CD14-positive monocyte (primary cell): ENCODE measurements at regions not wholly inside any gene's neighbourhood (a gene's known extent, or its start where the extent isn't known, plus 50 kb on each side); places are given as distances from the start of the nearest gene placed in this dataset.

Experiments used
- DNase-seq, 3 donors: peaks; one replicate each; pipeline ENCODE4 v3.0.0-alpha.2; 2011 to 2022
- H2AFZ ChIP-seq: 2 replicates; pipeline ENCODE4 v1.6.0; 2012; ENCODE audit warnings: mild to moderate bottlenecking, low read depth, low read length, inconsistent platforms; ENCODE audit not compliant: insufficient read depth, poor library complexity, severe bottlenecking
- H3K27ac ChIP-seq, 2 donors: 1 replicate in 1 of 2; 2 replicates in 1 of 2; pipeline ENCODE4 v1.5.1; 2012 to 2013; ENCODE audit warnings: low read length in 2 of 2, control low read depth in 1 of 2, inconsistent platforms in 1 of 2, low read depth in 1 of 2, mild to moderate bottlenecking in 1 of 2
- H3K27me3 ChIP-seq, 2 donors: one replicate each; pipeline versions ENCODE4 v1.6.0 to v1.6.1; 2011 to 2013; ENCODE audit warnings: low read length in 2 of 2; ENCODE audit not compliant: control insufficient read depth in 2 of 2, insufficient read depth in 2 of 2
- H3K36me3 ChIP-seq, 2 donors: replicated peaks in 1 of 2; 1 replicate in 1 of 2; 2 replicates in 1 of 2; pipeline versions ENCODE4 v1.5.1 to v1.6.1; 2012 to 2013; ENCODE audit warnings: low read length in 2 of 2, control low read depth in 1 of 2, inconsistent platforms in 1 of 2, mild to moderate bottlenecking in 1 of 2; ENCODE audit not compliant: insufficient read depth in 2 of 2, control insufficient read depth in 1 of 2
- H3K4me1 ChIP-seq, 2 donors: 1 replicate in 1 of 2; 2 replicates in 1 of 2; pipeline versions ENCODE4 v1.5.1 to v1.6.1; 2012 to 2013; ENCODE audit warnings: low read length in 2 of 2, control low read depth in 1 of 2, inconsistent platforms in 1 of 2, mild to moderate bottlenecking in 1 of 2, moderate library complexity in 1 of 2; ENCODE audit not compliant: insufficient read depth in 2 of 2, control insufficient read depth in 1 of 2
- H3K4me2 ChIP-seq: replicated peaks from 2 replicates; pipeline ENCODE3; 2012; ENCODE audit warnings: low read length, moderate library complexity, mild to moderate bottlenecking; ENCODE audit not compliant: poor library complexity, severe bottlenecking; ENCODE audit errors: extremely low read depth
- H3K4me3 ChIP-seq, 3 experiments: fragments of 200-600 bp in 1 of 3; sonication (generic) in 1 of 3; replicated peaks in 1 of 3; 1 replicate in 2 of 3; 2 replicates in 1 of 3; pipeline ENCODE4 v1.5.1; 2011 to 2013; ENCODE audit warnings: low read length in 3 of 3, mild to moderate bottlenecking in 3 of 3, control low read depth in 2 of 3, low read depth in 2 of 3, inconsistent platforms in 1 of 3, moderate library complexity in 1 of 3
- H3K79me2 ChIP-seq: 2 replicates; pipeline ENCODE4 v1.6.0; 2012; ENCODE audit warnings: mild to moderate bottlenecking, control low read depth, inconsistent platforms, low read length, moderate library complexity; ENCODE audit not compliant: insufficient read depth
- H3K9ac ChIP-seq: 2 replicates; pipeline ENCODE4 v1.6.0; 2017; ENCODE audit warnings: low read length, mild to moderate bottlenecking; ENCODE audit not compliant: insufficient read depth, poor library complexity, severe bottlenecking
- H3K9me3 ChIP-seq, 2 donors: replicated peaks in 1 of 2; 1 replicate in 1 of 2; 2 replicates in 1 of 2; pipeline versions ENCODE4 v1.5.1 to v1.6.1; 2012 to 2013; ENCODE audit warnings: low read length in 2 of 2, control low read depth in 1 of 2; ENCODE audit not compliant: control insufficient read depth in 1 of 2, insufficient read depth in 1 of 2
- H4K20me1 ChIP-seq: 2 replicates; pipeline ENCODE4 v1.6.0; 2012; ENCODE audit warnings: mild to moderate bottlenecking, low read length, control low read depth, moderate library complexity; ENCODE audit not compliant: insufficient read depth
- H3K27ac Mint-ChIP-seq, 7 donors: one replicate each; pipeline ENCODE4 v1.8.0; 2020; ENCODE audit warnings: mild to moderate bottlenecking in 7 of 7, mixed read lengths in 7 of 7, moderate library complexity in 6 of 7, inconsistent platforms in 2 of 7
- H3K27me3 Mint-ChIP-seq, 3 donors: one replicate each; pipeline ENCODE4 v1.8.0; 2021 to 2022; ENCODE audit warnings: low read depth in 3 of 3, mild to moderate bottlenecking in 3 of 3, mixed read lengths in 3 of 3, moderate library complexity in 3 of 3, inconsistent platforms in 1 of 3
- H3K36me3 Mint-ChIP-seq, 2 donors: one replicate each; pipeline ENCODE4 v1.8.0; 2020; ENCODE audit warnings: mixed read lengths in 2 of 2, inconsistent platforms in 1 of 2, mild to moderate bottlenecking in 1 of 2
- H3K4me1 Mint-ChIP-seq: one replicate; pipeline ENCODE4 v1.8.0; 2020; ENCODE audit warnings: mild to moderate bottlenecking, mixed read lengths
- H3K4me3 Mint-ChIP-seq, 2 donors: one replicate each; pipeline ENCODE4 v1.8.0; 2020; ENCODE audit warnings: mild to moderate bottlenecking in 2 of 2, mixed read lengths in 2 of 2, moderate library complexity in 1 of 2
- H3K9me3 Mint-ChIP-seq, 7 donors: one replicate each; pipeline ENCODE4 v1.8.0; 2020 to 2022; ENCODE audit warnings: mixed read lengths in 7 of 7, mild to moderate bottlenecking in 6 of 7, moderate library complexity in 6 of 7, inconsistent platforms in 2 of 7
- WGBS: methylation state at CpG from one replicate; pipeline ENCODE4 v1.1.5; 2013; ENCODE audit warnings: missing lambda C conversion rate; ENCODE audit not compliant: insufficient coverage; 5-methylcytosine and 5-hydroxymethylcytosine counted together
- intact Hi-C, 2 donors: fragments of 100-400 bp; cut with micrococcal nuclease; formaldehyde crosslinking; loops; one replicate each; pipeline versions ENCODE4 v1.15.0 to v1.15.1; 2023
- TF ChIP-seq, protein P1 (sequence below): fragments of 200-600 bp; IDR thresholded peaks from one replicate; pipeline ENCODE4 v1.8.0; 2022; ENCODE audit warnings: antibody characterized with exemption, mild to moderate bottlenecking

DNA sequence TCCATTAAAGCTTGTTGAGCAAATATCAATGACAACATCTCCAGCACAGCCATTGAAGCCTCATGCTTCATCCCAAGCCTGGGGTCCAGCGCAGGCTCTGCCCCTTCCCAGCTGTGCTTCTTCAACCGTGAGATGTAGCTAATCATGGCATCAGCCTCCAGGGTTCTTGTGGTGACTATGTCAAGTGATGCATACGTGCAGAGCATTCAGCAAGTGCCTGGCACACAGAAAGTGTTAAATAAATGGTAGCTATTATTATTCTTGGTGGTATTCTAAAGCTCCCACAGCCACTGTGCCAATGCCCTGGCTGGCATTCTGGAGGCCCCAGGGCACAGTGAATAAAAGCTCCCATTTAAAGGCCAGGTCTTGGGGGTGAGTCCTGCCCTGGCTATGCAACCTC, 146.6 kb downstream of the WDR11 start:
- H3K9me3 ChIP-seq = peaks cover 7 to 13% of the 10 kb centered on the region in 2 donors
- H2AFZ ChIP-seq = no peak overlapping the region
- Mint-ChIP-seq H3K27me3 (peaks cover 4 to 30% (median 5%) of the 10 kb centered on the region in 3 donors), H3K36me3 (no peaks in the 10 kb centered on the region), H3K27ac (no peak overlapping the region), H3K4me3 (no peak overlapping the region), H3K9me3 (peaks cover 5 to 27% (median 17%) of the 10 kb centered on the region in 7 donors), H3K4me1 (no peaks in the 10 kb centered on the region)
- H4K20me1 ChIP-seq = no peaks in the 10 kb centered on the region
- H3K4me1 ChIP-seq = no peaks in the 10 kb centered on the region
- H3K4me3 ChIP-seq = no peak overlapping the region
- 50% methylated on average over 3 of the region's 3 CpGs for WGBS
- H3K9ac ChIP-seq = no peak overlapping the region
- H3K27ac ChIP-seq = no peak overlapping the region
- no peaks in the 10 kb centered on the region for H3K79me2 ChIP-seq
- H3K27me3 ChIP-seq = peaks cover 0 to 2% of the 10 kb centered on the region in 2 donors
- intact Hi-C loops = no loop called here
- DNase-seq = no peak
- TF ChIP-seq, protein P1, sequence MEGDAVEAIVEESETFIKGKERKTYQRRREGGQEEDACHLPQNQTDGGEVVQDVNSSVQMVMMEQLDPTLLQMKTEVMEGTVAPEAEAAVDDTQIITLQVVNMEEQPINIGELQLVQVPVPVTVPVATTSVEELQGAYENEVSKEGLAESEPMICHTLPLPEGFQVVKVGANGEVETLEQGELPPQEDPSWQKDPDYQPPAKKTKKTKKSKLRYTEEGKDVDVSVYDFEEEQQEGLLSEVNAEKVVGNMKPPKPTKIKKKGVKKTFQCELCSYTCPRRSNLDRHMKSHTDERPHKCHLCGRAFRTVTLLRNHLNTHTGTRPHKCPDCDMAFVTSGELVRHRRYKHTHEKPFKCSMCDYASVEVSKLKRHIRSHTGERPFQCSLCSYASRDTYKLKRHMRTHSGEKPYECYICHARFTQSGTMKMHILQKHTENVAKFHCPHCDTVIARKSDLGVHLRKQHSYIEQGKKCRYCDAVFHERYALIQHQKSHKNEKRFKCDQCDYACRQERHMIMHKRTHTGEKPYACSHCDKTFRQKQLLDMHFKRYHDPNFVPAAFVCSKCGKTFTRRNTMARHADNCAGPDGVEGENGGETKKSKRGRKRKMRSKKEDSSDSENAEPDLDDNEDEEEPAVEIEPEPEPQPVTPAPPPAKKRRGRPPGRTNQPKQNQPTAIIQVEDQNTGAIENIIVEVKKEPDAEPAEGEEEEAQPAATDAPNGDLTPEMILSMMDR = no peak
- no peak overlapping the region for H3K4me2 ChIP-seq
- no peaks in the 10 kb centered on the region for H3K36me3 ChIP-seq

DNA sequence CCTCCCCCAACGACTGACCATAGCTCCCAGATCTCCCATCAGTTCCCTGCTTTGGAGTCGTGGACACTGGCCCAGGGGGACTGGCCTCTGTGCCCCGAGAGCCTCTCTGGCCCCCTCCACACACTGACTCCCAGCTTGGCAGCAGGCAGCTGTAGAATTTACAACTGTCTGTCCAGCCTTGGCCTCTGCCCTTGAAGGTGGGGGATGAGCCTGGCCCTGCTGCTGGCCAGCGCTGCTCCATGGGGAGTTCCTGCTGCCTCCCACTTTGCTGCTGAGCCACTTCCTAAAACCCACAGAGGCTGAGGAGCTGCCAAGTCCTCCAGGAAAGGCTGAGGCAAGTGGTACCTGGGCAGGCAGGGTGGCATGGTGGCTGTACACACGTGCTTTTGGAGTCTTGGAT, 147.1 kb downstream of the WDR11 start:
- no peak overlapping the region for H3K4me3 Mint-ChIP-seq
- H3K27ac Mint-ChIP-seq = no peak overlapping the region
- Histone ChIP-seq H3K9me3 (peaks cover 12 to 15% of the 10 kb centered on the region in 2 donors), H3K4me3 (no peak overlapping the region), H3K79me2 (no peaks in the 10 kb centered on the region), H3K9ac (no peak overlapping the region), H3K4me2 (no peak overlapping the region), H3K27ac (no peak overlapping the region), H2AFZ (no peak overlapping the region), H3K27me3 (peaks cover 0 to 2% of the 10 kb centered on the region in 2 donors), H3K4me1 (no peaks in the 10 kb centered on the region), H4K20me1 (no peaks in the 10 kb centered on the region), H3K36me3 (no peaks in the 10 kb centered on the region)
- TF ChIP-seq, protein P1 = no peak
- peaks cover 5 to 24% (median 16%) of the 10 kb centered on the region in 7 donors for H3K9me3 Mint-ChIP-seq
- intact Hi-C loops = no loop called here
- peaks cover 4 to 31% (median 5%) of the 10 kb centered on the region in 3 donors for H3K27me3 Mint-ChIP-seq
- DNase-seq = no peak
- WGBS = 80% methylated on average over 4 of the region's 5 CpGs
- H3K36me3 Mint-ChIP-seq = no peaks in the 10 kb centered on the region
- H3K4me1 Mint-ChIP-seq = no peaks in the 10 kb centered on the region
